ENCODE measurements at regions not wholly inside any gene's neighbourhood (a gene's known extent, or its start where the extent isn't known, plus 50 kb on each side); places are given as distances from the start of the nearest gene placed in this dataset.

- H3K9me1 ChIP-seq (ENCODE audit: control insufficient read depth, insufficient read depth, low read length): no peaks in the 10 kb centered on the region
- ATAC-seq: no peak
- CTCF ChIA-PET (ENCODE audit: low intra/inter-chr PET ratio): no interaction called here
- no peaks in the 10 kb centered on the region for H3K79me2 ChIP-seq (ENCODE audit: control insufficient read depth, insufficient read depth, low read length)
- H3K27ac ChIP-seq (ENCODE audit: extremely low read depth, low read depth, low read length): no peak overlapping the region
- no peak for FAIRE-seq
- no peaks in the 10 kb centered on the region for H3K27me3 ChIP-seq (ENCODE audit: control insufficient read depth in 2 of 2, insufficient read depth in 2 of 2, low read length in 2 of 2)
- intact Hi-C loops (cut with micrococcal nuclease): no loop called here
- H3K9me3 ChIP-seq (replicated peaks; ENCODE audit: control insufficient read depth, insufficient read depth, low read depth, low read length): no peaks in the 10 kb centered on the region
- no peak overlapping the region for H3K4me3 ChIP-seq
- TF ChIP-seq KAT8 (IDR thresholded peaks at IDR 0.05; ENCODE audit: low read depth) (no peak), TAL1 (IDR thresholded peaks at IDR 0.05) (no peak), ZNF354B (CRISPR knock-in tag; IDR thresholded peaks at IDR 0.05) (no peak)
- no peaks in the 10 kb centered on the region for H3K4me1 ChIP-seq (replicated peaks in 1 of 2; ENCODE audit: control insufficient read depth in 2 of 2, insufficient read depth in 2 of 2, low read length in 2 of 2)
- POLR2A ChIA-PET: interaction anchor here (0.6 to 1.0 kb wide), 2 partner anchors 12 to 794 kb away, joined by 3 read pairs; no protein-coding TSS in a partner anchor
- BruUV-seq (replicated peaks): no TSS peak
- H2AFZ ChIP-seq (ENCODE audit: low read depth, low read length): no peak overlapping the region
- in situ Hi-C loops (cut with MboI): no loop called here
- H3K36me3 ChIP-seq (ENCODE audit: control insufficient read depth, insufficient read depth, low read length): no peaks in the 10 kb centered on the region
- no peak overlapping the region for H3K9ac ChIP-seq (ENCODE audit: insufficient read depth in 1 of 2, low read depth in 2 of 2, low read length in 2 of 2)
- H4K20me1 ChIP-seq (replicated peaks; ENCODE audit: control insufficient read depth, insufficient read depth, low read length): no peaks in the 10 kb centered on the region
- DNase-seq (ENCODE audit: extremely low read depth in 1 of 4, low spot score in 3 of 4): no peak
- H3K4me2 ChIP-seq (ENCODE audit: insufficient read depth, low read length): no peak overlapping the region
Measured at GRCh38 chr3:193053046-193053435, 135.4 kb upstream of the MB21D2 start.

DNA sequence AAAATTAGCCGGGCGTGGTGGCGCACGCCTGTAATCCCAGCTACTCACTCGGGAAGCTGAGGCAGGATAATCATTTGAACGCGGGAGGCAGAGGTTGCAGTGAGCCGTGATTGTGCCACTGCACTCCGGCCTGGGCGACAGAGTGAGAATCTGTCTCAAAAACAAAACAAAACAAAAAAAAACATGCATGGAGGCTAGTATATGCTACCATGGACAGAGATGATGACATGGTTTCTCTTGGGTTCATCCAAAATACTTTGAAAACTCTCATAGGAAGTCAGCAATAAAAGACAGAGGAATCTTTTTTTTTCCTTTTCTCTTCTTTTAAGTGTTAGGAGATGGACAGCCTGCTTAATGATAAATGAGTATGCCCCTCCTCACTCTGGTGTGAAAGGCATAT lies 137.7 kb upstream of the MB21D2 start:
- intact Hi-C loops (cut with micrococcal nuclease): no loop called here
- TF ChIP-seq NONO (IDR thresholded peaks at IDR 0.05; ENCODE audit: low read depth in 2 of 2, low read length in 1 of 2) (no peak), CHD4 (IDR thresholded peaks at IDR 0.05; ENCODE audit: insufficient read depth, insufficient replicate concordance, low read depth, low read length, poor library complexity, severe bottlenecking) (no peak), NUFIP1 (IDR thresholded peaks at IDR 0.05; ENCODE audit: partially characterized antibody) (no peak), ZBTB12 (CRISPR knock-in tag; IDR thresholded peaks at IDR 0.05) (no peak), RB1 (IDR thresholded peaks at IDR 0.05; ENCODE audit: low read depth) (no peak), KLF6 (CRISPR knock-in tag; IDR thresholded peaks at IDR 0.05; ENCODE audit: borderline replicate concordance) (no peak), ESRRA (IDR thresholded peaks at IDR 0.05; ENCODE audit: borderline replicate concordance, low read depth) (no peak), ZNF24 (IDR thresholded peaks at IDR 0.05) (no peak), ZNF134 (CRISPR knock-in tag; conservative IDR thresholded peaks at IDR 0.05) (no peak), IFI16 (CRISPR knock-in tag; IDR thresholded peaks at IDR 0.05) (no peak), CTBP1 (IDR thresholded peaks at IDR 0.05; ENCODE audit: borderline replicate concordance) (no peak), HIVEP1 (CRISPR knock-in tag; IDR thresholded peaks at IDR 0.05) (no peak), ZNF239 (CRISPR knock-in tag; IDR thresholded peaks at IDR 0.05) (no peak), MCM3 (IDR thresholded peaks at IDR 0.05) (no peak)

More for the DNA sequence above, 137.7 kb upstream of the MB21D2 start:
- FAIRE-seq (no peak), ATAC-seq (no peak), DNase-seq (ENCODE audit: extremely low read depth in 1 of 4, low spot score in 3 of 4) (no peak)
- in situ Hi-C loops (cut with MboI): no loop called here
- Histone ChIP-seq H3K9me3 (replicated peaks; ENCODE audit: control insufficient read depth, insufficient read depth, low read depth, low read length) (no peaks in the 10 kb centered on the region), H3K27ac (ENCODE audit: extremely low read depth, low read depth, low read length) (no peak overlapping the region), H3K79me2 (ENCODE audit: control insufficient read depth, insufficient read depth, low read length) (no peaks in the 10 kb centered on the region), H3K4me2 (ENCODE audit: insufficient read depth, low read length) (no peak overlapping the region), H3K4me3 (no peak overlapping the region), H3K9me1 (ENCODE audit: control insufficient read depth, insufficient read depth, low read length) (no peaks in the 10 kb centered on the region), H2AFZ (ENCODE audit: low read depth, low read length) (no peak overlapping the region), H4K20me1 (replicated peaks; ENCODE audit: control insufficient read depth, insufficient read depth, low read length) (no peaks in the 10 kb centered on the region), H3K9ac (ENCODE audit: insufficient read depth in 1 of 2, low read depth in 2 of 2, low read length in 2 of 2) (no peak overlapping the region), H3K27me3 (ENCODE audit: control insufficient read depth in 2 of 2, insufficient read depth in 2 of 2, low read length in 2 of 2) (no peaks in the 10 kb centered on the region), H3K4me1 (replicated peaks in 1 of 2; ENCODE audit: control insufficient read depth in 2 of 2, insufficient read depth in 2 of 2, low read length in 2 of 2) (no peaks in the 10 kb centered on the region), H3K36me3 (ENCODE audit: control insufficient read depth, insufficient read depth, low read length) (no peaks in the 10 kb centered on the region)
- ChIA-PET POLR2A (no interaction called here), CTCF (ENCODE audit: low intra/inter-chr PET ratio) (no interaction called here)
- BruUV-seq (replicated peaks): no TSS peak
- 2% methylated on average over 9 of the region's 10 CpGs for WGBS (ENCODE audit: insufficient coverage, low coverage, missing lambda C conversion rate)
